H1 (cell line): ENCODE measurements at regions not wholly inside any gene's neighbourhood (a gene's known extent, or its start where the extent isn't known, plus 50 kb on each side); places are given as distances from the start of the nearest gene placed in this dataset.

Experiments used
- CTCF ChIA-PET: fragments of 300-600 bp; sonication (Branson Sonifier 250); formaldehyde crosslinking; loops from one replicate; lab custom pipeline; 2021; ENCODE audit not compliant: partially characterized antibody; lab: Charles Lee
- POLR2A ChIA-PET: fragments of 300-600 bp; sonication (Branson Sonifier 250); formaldehyde crosslinking; loops from one replicate; lab custom pipeline; 2021; ENCODE audit warnings: inconsistent platforms; ENCODE audit not compliant: partially characterized antibody; lab: Charles Lee
- DNase-seq, 2 experiments: peaks; one replicate each; pipeline versions ENCODE4 v3.0.0 to v3.0.0-alpha.2; 2010 to 2022; ENCODE audit warnings: low spot score in 2 of 2, low read depth in 1 of 2, mixed read lengths in 1 of 2
- FAIRE-seq: peaks from 2 replicates; lab custom pipeline; 2011; peaks lifted over from hg19 to GRCh38; lab: Jason Lieb, UNC
- H2AFZ ChIP-seq: 2 replicates; pipeline ENCODE4 v1.8.1; 2012; ENCODE audit warnings: low read length, inconsistent platforms
- H2AK5ac ChIP-seq: 2 replicates; pipeline ENCODE4 v1.6.1; 2013; ENCODE audit warnings: low read depth, low read length
- H2BK120ac ChIP-seq: replicated peaks from 2 replicates; pipeline ENCODE3; 2013; ENCODE audit warnings: low read depth, low read length, inconsistent platforms
- H2BK12ac ChIP-seq: 2 replicates; pipeline ENCODE4 v1.6.1; 2013; ENCODE audit warnings: low read depth, low read length
- H2BK15ac ChIP-seq: 2 replicates; pipeline ENCODE4 v1.6.1; 2013; ENCODE audit warnings: low read length
- H2BK20ac ChIP-seq: 2 replicates; pipeline ENCODE4 v1.6.1; 2013; ENCODE audit warnings: low read length
- H2BK5ac ChIP-seq: 2 replicates; pipeline ENCODE4 v1.6.1; 2013; ENCODE audit warnings: low read depth, low read length
- H3K14ac ChIP-seq: 2 replicates; pipeline ENCODE4 v1.6.1; 2013; ENCODE audit warnings: inconsistent platforms; ENCODE audit not compliant: insufficient read length
- H3K18ac ChIP-seq: 2 replicates; pipeline ENCODE4 v1.6.1; 2013; ENCODE audit warnings: low read length; ENCODE audit errors: extremely low read depth
- H3K23ac ChIP-seq: 2 replicates; pipeline ENCODE4 v1.6.1; 2013; ENCODE audit warnings: inconsistent platforms; ENCODE audit not compliant: insufficient read length
- H3K23me2 ChIP-seq: 2 replicates; pipeline ENCODE4 v1.6.1; 2013; ENCODE audit warnings: low read depth, low read length
- H3K27ac ChIP-seq: 2 replicates; pipeline ENCODE4 v1.6.1; 2011; ENCODE audit warnings: low read depth, low read length, inconsistent platforms
- H3K27me3 ChIP-seq, 4 experiments: replicated peaks in 1 of 4; 1 replicate in 1 of 4; 2 replicates in 3 of 4; pipeline versions ENCODE4 v1.6.1 to v1.8.1; 2011 to 2013; ENCODE audit warnings: low read length in 3 of 4, mild to moderate bottlenecking in 3 of 4, inconsistent platforms in 2 of 4, mixed read lengths in 2 of 4, moderate library complexity in 1 of 4; ENCODE audit not compliant: control insufficient read depth in 3 of 4, insufficient read depth in 3 of 4; ENCODE audit errors: extremely low read depth in 1 of 4
- H3K36me3 ChIP-seq, 4 experiments: 2 replicates each; pipeline versions ENCODE4 v1.6.1 to v1.8.1; 2011 to 2013; ENCODE audit warnings: mild to moderate bottlenecking in 4 of 4, low read length in 3 of 4, moderate library complexity in 2 of 4, control low read depth in 1 of 4, inconsistent platforms in 1 of 4; ENCODE audit not compliant: insufficient read depth in 4 of 4, control insufficient read depth in 2 of 4
- H3K4ac ChIP-seq: replicated peaks from 2 replicates; pipeline ENCODE3; 2013; ENCODE audit warnings: low read length, low read depth, mixed read lengths, inconsistent platforms; ENCODE audit not compliant: insufficient read length
- H3K4me1 ChIP-seq, 4 experiments: replicated peaks in 1 of 4; 1 replicate in 1 of 4; 2 replicates in 3 of 4; pipeline versions ENCODE4 v1.6.1 to v1.8.1; 2011 to 2013; ENCODE audit warnings: low read length in 3 of 4, inconsistent platforms in 2 of 4, mixed read lengths in 1 of 4; ENCODE audit not compliant: insufficient read depth in 4 of 4, control insufficient read depth in 3 of 4
- H3K4me2 ChIP-seq, 2 experiments: 2 replicates each; pipeline versions ENCODE4 v1.6.1 to v1.8.1; 2011 to 2013; ENCODE audit warnings: low read depth in 2 of 2, low read length in 2 of 2, control low read depth in 1 of 2, inconsistent platforms in 1 of 2, mild to moderate bottlenecking in 1 of 2; ENCODE audit not compliant: insufficient read depth in 1 of 2
- H3K4me3 ChIP-seq, 4 experiments: fragments of 200-600, 300-600 bp in 1 of 4; sonication (generic), shearing (Covaris generic), sonication (Bioruptor Twin) in 1 of 4; 2 replicates each; pipeline versions ENCODE4 v1.5.1 to v1.8.1; 2011 to 2016; ENCODE audit warnings: low read length in 4 of 4, low read depth in 3 of 4, control low read depth in 2 of 4, inconsistent platforms in 2 of 4, mild to moderate bottlenecking in 2 of 4, mixed read lengths in 1 of 4, moderate library complexity in 1 of 4; ENCODE audit not compliant: insufficient read depth in 2 of 4; ENCODE audit errors: extremely low read depth in 1 of 4
- H3K56ac ChIP-seq: replicated peaks from 2 replicates; pipeline ENCODE3; 2013; ENCODE audit warnings: low read depth, mild to moderate bottlenecking, mixed read lengths, low read length, inconsistent platforms; ENCODE audit not compliant: insufficient read length
- H3K79me1 ChIP-seq: 2 replicates; pipeline ENCODE4 v1.6.1; 2013; ENCODE audit warnings: low read depth, low read length, control low read depth
- H3K79me2 ChIP-seq, 2 experiments: 2 replicates each; pipeline versions ENCODE4 v1.6.1 to v1.8.1; 2012 to 2013; ENCODE audit warnings: low read length in 2 of 2, mild to moderate bottlenecking in 2 of 2, inconsistent platforms in 1 of 2; ENCODE audit not compliant: insufficient read depth in 2 of 2, control insufficient read depth in 1 of 2
- H3K9ac ChIP-seq, 4 experiments: replicated peaks in 1 of 4; 1 replicate in 1 of 4; 2 replicates in 3 of 4; pipeline versions ENCODE4 v1.6.1 to v1.8.1; 2011 to 2013; ENCODE audit warnings: low read depth in 3 of 4, low read length in 3 of 4, control low read depth in 2 of 4, mild to moderate bottlenecking in 2 of 4, moderate library complexity in 2 of 4, inconsistent platforms in 1 of 4; ENCODE audit errors: extremely low read depth in 1 of 4
- H3K9me3 ChIP-seq, 2 experiments: 2 replicates each; pipeline versions ENCODE4 v1.6.1 to v1.8.1; 2012 to 2013; ENCODE audit warnings: mild to moderate bottlenecking in 2 of 2, moderate library complexity in 2 of 2, control low read depth in 1 of 2, inconsistent platforms in 1 of 2, low read depth in 1 of 2, low read length in 1 of 2, mixed read lengths in 1 of 2; ENCODE audit not compliant: insufficient read depth in 2 of 2
- H4K20me1 ChIP-seq, 2 experiments: replicated peaks in 1 of 2; 2 replicates each; pipeline versions ENCODE3 to v1.8.1; 2011 to 2013; ENCODE audit warnings: inconsistent platforms in 2 of 2, low read length in 2 of 2, mild to moderate bottlenecking in 1 of 2; ENCODE audit not compliant: insufficient read depth in 2 of 2, control insufficient read depth in 1 of 2
- H4K5ac ChIP-seq: 2 replicates; pipeline ENCODE4 v1.6.1; 2013; ENCODE audit warnings: low read length, low read depth, mixed read lengths, inconsistent platforms; ENCODE audit not compliant: insufficient read length
- H4K8ac ChIP-seq: 2 replicates; pipeline ENCODE4 v1.8.0; 2013; ENCODE audit warnings: mild to moderate bottlenecking, moderate library complexity, low read length, inconsistent platforms; ENCODE audit not compliant: insufficient read depth; ENCODE audit errors: extremely low read depth
- H4K91ac ChIP-seq: replicated peaks from 2 replicates; pipeline ENCODE3; 2013; ENCODE audit warnings: low read length, mixed read lengths, inconsistent platforms; ENCODE audit not compliant: insufficient read length
- CHD2 ChIP-seq: IDR thresholded peaks from 2 replicates; pipeline ENCODE4 v1.6.1; 2012; ENCODE audit warnings: low read length, improper control_type of control experiment
- HDAC6 ChIP-seq: IDR thresholded peaks from one replicate; pipeline ENCODE4 v1.7.1; 2012; ENCODE audit warnings: low read depth, mild to moderate bottlenecking, inconsistent platforms, low read length, moderate library complexity
- TAF1 ChIP-seq: IDR thresholded peaks from 2 replicates; pipeline ENCODE4 v1.6.1; 2011; ENCODE audit warnings: mild to moderate bottlenecking, low read depth, low read length
- WGBS, 2 experiments: shearing (Covaris generic) in 1 of 2; methylation state at CpG; one replicate each; pipeline versions ENCODE4 v1.1.6 to v1.1.7; 2013 to 2015; ENCODE audit warnings: low lambda C conversion rate in 2 of 2, mixed read lengths in 2 of 2, inconsistent platforms in 1 of 2, low coverage in 1 of 2, missing lambda C conversion rate in 1 of 2; ENCODE audit not compliant: insufficient replicate concordance in 2 of 2, insufficient coverage in 1 of 2, insufficient read length in 1 of 2; ENCODE audit errors: extremely low coverage in 1 of 2, missing lambda C conversion rate in 1 of 2; 5-methylcytosine and 5-hydroxymethylcytosine counted together

GRCh38 chr1:57882934-57883641, 459.2 kb upstream of the DAB1 start:
- CTCF ChIA-PET: no interaction called here
- H2BK12ac ChIP-seq: no peak overlapping the region
- no peak for FAIRE-seq

More at GRCh38 chr1:57882934-57883641, 459.2 kb upstream of the DAB1 start:
- H2BK15ac ChIP-seq: no peak overlapping the region
- H4K8ac ChIP-seq: no peak overlapping the region
- H4K20me1 ChIP-seq: no peaks in the 10 kb centered on the region
- no peak overlapping the region for H3K18ac ChIP-seq
- no peak overlapping the region for H4K91ac ChIP-seq
- no peak overlapping the region for H3K4me2 ChIP-seq
- no peaks in the 10 kb centered on the region for H3K9me3 ChIP-seq
- H3K27ac ChIP-seq: no peak overlapping the region
- H2BK120ac ChIP-seq: no peak overlapping the region
- no peak overlapping the region for H2AFZ ChIP-seq
- H3K79me2 ChIP-seq: no peaks in the 10 kb centered on the region; a peak in 1 of 4 replicates
- no peaks in the 10 kb centered on the region for H3K27me3 ChIP-seq
- H3K23ac ChIP-seq: no peak overlapping the region
- no peak overlapping the region for H3K4ac ChIP-seq
- no peaks in the 10 kb centered on the region for H3K4me1 ChIP-seq
- H2BK5ac ChIP-seq: no peak overlapping the region
- no peak overlapping the region for H3K56ac ChIP-seq
- H3K36me3 ChIP-seq: no peaks in the 10 kb centered on the region
- H2BK20ac ChIP-seq: no peak overlapping the region
- TF ChIP-seq TAF1: no peak
- TF ChIP-seq HDAC6: no peak
- TF ChIP-seq CHD2: no peak
- no peak overlapping the region for H4K5ac ChIP-seq
- no peak overlapping the region for H3K9ac ChIP-seq
- WGBS, 2 experiments: 92% methylated on average over 6 of the region's 6 CpGs; no CpG with 5 or more reads in 1 of the 2 experiments
- no peak overlapping the region for H3K14ac ChIP-seq
- H3K4me3 ChIP-seq: no peak overlapping the region
- H3K23me2 ChIP-seq: no peaks in the 10 kb centered on the region
- H3K79me1 ChIP-seq: no peaks in the 10 kb centered on the region
- POLR2A ChIA-PET: interaction anchor here (0.6 kb wide), 1 partner anchor 250 kb away, joined by 3 read pairs; no protein-coding TSS in a partner anchor
- no peak overlapping the region for H2AK5ac ChIP-seq
- no peak for DNase-seq
